ENCODE measurements at regions not wholly inside any gene's neighbourhood (a gene's known extent, or its start where the extent isn't known, plus 50 kb on each side); places are given as distances from the start of the nearest gene placed in this dataset.

DNA sequence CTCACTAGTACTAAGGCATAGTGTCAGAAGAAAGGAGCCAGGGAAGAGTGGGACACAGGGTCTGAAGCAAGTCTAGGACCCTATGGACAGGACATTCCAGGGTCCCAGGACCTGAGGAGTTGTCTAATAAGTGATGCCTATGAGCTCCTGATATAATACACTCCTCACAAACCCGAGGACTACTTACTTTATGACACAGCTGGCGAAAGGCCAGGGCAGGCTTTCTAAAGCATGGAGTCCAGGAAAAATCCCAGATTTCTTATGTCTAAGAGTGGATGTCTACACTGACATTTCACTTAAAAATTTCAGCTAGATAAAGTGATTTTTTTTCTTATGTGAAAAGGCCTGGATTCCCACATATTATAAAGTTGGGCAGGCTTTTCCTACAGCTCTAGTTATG lies 502.2 kb upstream of the SETBP1 start:
- DNase-seq = no peak

DNA sequence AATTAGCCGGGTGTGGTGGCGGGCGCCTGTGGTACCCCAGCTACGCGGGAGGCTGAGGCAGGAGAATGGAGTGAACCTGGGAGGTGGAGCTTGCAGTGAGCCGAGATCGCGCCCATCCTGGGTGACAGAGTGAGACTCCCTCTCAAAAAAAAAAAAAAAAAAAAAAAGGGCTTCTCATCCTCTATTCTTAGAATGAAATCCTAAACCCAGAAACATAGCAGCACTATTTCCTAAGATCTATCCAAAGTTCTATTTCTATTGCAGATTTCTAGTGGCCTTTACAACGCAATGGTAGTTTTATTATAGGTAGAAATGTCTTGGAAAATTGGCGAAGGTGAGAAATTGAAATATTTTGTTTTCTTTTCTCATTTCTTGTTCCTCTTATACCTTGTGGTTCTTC lies 501.0 kb upstream of the SETBP1 start:
- DNase-seq = no peak

DNA sequence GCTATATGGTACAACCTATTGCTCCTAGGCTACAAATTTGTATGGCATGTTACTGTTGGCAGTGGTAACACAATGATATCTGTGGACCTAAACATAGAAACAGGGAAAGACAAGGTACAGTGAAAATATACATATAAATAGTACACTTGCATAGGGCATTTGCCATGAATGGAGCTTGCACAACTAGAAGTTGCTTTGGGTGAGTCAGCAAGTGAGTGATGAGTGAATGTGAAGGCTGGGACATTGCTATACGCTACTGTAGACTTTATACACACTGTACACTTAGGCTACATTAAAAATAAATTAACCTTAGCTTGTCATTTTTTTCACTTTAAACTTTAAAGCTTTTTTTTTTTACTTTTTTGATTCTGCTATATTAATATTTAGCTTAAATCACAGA lies 500.0 kb upstream of the SETBP1 start:
- no peak for DNase-seq

DNA sequence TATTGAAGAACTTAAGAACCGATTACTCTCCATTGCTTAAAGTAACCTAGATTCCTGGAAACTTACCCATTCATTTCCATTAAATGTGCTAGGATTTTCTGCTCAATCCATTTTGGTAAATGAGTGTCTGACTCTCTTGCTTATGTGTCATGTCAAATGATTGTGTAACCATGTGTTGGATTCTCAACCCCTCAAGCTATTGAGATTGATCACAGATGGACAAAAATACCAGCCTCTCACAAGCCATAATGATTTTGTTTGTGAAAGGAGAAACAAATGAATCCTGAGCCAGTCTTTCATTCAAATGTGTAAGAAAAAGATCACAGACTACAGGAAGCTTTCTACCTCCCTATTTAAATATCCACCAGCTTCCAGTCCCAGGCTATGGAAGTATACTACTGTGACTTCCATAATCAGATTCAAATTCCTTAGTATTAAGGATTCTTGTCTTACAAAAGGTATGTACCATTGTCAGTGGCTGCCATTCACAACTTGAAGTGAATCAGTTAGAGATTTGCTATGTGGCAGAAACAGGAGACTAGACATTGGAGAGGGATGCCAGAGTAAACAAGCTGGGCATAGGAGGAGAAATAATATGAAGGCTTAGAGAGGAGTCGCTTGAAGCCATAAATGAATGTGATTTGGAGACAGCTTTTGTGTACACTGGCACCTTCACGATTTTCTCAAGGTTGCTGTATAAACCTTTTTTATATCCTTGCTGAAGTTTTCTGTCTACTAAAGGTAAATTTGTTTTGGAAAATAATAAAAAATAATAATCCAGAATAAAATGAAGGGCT lies 498.5 kb upstream of the SETBP1 start:
- DNase-seq = no peak

DNA sequence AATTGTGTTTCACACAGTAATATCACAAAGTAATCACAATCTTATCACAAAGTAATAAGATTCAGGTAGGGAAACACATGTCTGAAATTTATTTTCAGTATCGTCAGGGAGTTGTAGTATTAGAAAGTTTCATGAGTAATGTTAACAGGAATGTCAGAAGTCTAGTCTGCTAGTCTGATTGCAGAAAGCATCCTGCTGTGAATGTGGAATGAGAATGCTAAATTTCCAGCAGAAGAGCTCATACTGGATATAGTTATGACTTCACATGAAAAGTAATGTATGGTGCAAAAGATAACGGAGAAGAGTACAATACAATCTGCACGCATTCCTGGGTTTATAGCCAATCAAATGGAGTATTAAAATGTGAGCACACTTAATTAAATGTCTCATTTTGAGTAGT lies 494.7 kb upstream of the SETBP1 start:
- DNase-seq = no peak

DNA sequence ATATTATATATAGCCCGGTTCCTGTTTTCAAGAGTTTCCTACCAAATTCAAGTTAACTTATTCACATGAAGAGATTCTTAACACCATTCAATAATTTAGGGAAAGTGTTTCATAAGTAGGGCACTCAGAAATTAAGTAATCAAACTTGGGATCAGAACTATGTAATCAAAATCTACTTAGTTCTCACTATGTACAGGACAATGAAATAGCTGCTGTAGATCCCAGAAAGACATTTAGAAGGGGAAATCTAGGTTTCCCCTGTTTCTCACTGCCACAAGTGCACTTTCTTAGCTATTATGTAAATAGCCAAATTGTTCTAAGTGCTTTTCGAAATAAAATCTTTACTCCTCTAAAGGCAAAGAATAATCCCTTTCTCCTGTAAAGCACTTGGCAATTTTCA lies 493.6 kb upstream of the SETBP1 start:
- no peak for DNase-seq

DNA sequence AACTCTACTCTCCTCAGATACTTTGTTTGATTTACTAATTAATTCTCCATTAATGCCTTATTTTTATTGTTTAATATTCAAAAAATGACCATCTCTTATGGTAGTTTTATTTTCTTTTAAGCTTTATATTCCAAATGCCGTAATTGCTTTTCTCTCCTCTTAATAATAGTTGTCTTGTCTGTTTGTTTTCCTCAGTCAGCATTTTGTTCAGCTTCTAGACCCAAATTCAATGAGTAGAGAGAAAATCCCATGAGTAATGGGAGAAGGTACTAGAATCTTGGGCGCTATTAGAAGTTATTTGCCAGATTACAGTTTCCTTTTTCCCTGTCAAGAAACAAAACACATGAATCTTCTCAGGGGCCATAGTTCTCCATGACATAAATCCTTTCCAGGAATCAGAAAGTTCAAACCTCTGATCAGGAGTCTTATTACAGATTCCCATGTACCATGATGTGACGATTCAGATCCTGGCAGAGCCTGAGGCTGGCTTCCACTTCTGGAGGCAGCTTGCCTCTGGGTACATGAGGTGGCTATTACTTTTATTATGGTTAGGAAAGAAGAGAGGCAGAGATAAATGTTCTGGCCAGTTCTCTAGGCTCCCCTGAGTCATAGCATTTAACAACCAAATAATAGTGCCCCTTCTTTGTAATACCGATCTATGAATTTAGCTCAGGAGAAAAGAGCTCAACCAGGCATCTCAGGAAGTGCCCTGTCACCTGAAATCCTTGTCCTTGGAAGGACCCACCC lies 485.1 kb upstream of the SETBP1 start:
- no peak for DNase-seq

DNA sequence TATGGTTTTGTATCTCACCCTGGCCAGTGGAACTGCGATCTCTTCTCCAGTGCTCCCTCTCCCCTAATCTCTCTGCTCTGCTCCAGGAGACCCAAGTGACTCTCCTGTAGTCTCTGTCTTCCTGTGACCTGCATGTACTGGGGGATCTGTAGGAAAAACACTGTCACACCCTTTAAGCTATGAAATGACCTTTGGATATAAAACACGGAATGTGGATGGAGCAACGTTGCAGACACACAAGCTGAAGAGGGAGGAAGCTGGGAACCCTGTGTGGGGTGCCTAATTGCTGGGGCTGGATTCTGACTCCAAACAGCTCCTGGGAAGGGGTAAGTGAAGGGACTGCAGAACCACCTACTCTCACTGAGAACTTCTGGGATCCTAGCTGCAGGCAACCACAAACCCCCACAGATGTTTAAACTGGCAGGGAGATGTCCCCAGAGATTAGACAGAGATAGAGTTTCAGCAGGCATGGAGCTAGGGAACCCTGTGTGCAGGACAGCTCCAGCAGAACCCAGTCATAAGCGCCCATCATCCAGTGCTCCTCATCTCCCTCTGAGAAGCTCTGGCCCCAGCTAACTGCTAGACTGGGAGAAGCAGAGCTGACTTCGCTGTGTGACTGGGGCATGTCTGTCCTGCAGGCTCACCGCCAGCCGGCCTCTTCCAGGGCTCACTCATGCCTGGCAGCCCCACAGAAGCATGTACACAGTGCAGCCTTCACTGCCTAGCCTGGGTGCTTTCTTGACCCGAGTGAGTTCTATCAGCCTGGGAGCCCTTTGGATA lies 482.7 kb upstream of the SETBP1 start:
- DNase-seq = peak; percentile 58

DNA sequence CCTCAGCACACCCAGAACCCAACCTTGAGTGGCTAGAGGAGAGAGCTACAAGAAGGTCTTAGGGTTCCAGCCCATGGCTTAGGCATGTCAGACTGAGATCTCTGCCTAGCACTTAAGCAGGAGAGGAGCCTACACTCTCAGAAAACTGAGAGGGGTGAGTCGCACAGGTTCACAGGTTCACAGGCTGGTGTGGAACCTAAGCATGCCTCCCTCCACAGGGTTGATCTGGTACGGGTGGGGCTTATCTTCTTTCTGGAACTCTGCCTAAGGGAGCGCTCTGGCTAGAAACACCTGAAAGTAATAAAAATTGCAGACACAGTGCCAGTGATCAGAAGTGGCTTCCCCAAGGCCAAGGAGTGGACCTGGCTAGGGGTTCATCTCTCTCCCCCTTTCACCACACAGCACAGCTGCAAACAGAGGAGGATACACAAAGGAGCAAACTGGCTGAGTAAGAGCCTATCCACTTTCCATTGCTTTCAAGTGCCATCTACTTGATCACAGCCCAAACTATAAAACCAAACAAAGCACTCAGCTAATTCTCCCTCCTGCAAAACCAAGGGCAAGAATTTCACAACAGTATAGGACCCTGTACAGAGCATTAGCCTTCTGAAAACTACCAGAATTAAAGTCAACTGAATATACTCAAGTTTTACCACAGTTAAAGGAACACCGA lies 481.9 kb upstream of the SETBP1 start:
- peak; percentile 69 for DNase-seq

DNA sequence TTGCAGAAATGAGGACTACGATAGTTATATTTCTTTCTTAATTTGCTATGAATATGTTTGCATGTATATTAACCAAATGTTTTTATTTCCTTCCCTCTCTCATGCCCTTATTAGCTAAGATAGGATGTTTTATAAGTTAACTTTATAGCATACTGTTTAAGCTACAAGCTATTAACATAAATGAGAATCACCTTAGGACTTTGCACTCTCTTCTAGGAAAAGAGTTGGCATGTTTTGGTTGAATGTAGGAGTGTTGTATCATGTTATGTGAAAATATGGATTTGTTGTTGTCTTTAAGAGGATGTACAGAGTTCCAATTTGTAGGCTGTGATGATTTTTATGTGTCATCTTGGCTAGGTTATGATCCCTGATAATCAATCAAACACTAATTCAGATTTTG lies 467.4 kb upstream of the SETBP1 start:
- DNase-seq = no peak

DNA sequence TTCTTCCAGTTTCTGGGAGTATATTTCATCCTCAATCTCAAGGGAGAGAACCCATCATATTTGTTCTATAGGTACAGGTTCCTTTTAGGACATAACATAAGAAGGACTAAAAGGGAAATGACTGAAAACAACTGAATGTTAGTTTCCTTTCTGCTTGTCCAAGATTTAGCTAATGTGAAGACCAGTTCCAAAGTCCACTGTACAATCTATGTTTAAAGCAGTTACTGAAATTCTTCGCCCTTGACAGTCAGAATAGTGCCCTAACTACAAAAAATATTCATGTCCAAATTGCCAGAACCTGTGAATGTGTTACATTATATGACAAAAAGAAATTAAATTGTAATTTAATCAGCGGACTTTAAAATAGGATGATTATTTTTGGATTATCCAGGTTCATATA lies 466.3 kb upstream of the SETBP1 start:
- no peak for DNase-seq

DNA sequence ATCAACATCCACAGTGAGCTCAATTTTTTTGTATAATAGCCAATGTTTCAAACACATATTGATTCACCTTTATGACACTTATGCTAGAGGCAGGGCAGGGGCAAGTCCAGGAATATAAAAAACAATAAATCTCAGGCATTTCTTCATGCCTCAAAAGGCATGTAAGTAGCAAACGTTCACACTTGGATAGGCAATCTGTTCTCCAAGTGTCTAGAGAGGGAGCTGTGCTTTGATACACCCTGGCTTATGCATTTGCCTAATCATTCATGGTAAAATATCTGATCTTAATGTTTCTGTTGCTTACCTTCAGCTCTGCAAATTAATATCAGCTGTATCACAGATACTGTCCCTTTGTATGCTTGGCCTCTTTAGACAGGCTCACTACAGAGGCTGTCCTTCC lies 464.5 kb upstream of the SETBP1 start:
- no peak for DNase-seq

DNA sequence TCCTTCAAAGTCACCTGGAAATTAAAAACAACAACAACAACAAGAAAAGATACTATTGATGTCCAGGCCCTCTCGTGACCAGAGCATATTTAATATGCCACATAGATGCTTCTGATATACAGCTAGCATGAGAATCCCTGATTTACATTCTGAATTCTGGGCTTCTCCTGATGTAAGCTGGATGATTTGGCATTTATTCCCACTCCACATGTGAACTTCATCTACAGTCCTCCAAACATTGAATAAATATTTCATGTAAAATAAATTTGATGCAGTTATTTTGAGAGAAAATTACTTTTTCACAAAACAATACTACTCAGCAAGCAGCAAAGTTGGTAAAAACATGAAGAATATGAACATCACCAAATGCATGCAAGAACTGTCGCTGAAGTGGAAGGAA lies 453.2 kb upstream of the SETBP1 start:
- DNase-seq = no peak

DNA sequence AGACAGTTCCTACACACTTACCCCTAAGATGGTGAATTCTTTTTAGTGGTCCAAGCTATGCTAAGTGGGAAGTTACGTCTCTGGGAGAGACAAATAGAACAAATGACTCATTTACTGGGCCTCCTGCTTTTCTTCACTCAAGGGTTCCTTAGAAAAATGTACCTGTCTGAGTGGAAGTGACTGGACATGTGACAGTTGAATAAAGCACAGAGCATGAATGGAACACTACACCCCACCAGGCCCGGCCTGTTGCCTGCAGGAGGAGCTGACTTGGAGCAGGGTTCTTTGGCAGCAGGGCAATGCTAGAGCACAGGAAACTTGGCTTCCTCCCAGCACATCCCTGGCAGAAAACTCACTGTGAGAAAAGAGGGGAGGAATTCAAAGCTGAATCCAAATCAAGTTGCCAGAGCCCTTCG lies 451.0 kb upstream of the SETBP1 start:
- DNase-seq = peak; percentile 90

DNA sequence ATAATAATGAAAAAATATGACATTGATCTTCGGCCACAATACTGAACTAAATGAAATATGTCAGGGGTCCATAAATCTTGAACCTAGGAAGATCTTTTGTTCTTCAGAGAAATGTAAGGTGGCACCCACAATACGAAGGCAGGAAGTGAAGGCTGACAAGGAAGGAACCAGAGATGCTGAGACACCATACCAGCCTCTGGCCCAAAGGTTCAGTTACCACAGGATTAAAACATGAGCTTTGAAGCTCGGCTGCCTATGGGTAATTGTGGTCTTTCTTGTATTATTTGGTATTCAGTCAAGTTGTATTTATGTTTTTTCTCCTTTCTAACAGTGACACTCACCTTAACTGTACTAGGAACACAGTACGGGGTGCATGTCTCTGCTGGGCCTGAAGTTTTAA lies 448.8 kb upstream of the SETBP1 start:
- DNase-seq = no peak

DNA sequence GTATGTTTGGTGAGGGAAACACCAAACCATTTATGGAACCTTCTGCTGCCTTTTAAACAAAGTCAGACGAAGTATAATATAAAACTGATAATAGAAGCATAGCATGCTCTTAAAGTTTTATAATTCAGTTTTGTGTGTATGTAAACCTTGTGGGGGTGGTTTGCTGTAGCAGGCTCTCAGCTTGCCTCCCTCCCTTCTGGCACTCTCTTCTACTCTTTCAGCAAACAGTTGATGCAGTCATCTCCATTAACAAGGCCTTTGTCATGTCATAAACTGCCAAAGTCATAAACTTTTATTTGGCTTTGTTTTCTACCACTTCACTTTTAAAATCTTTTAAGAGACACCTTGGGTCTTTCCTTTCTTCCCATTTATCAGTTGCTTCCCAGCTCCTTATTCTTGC lies 448.2 kb upstream of the SETBP1 start:
- DNase-seq = no peak

DNA sequence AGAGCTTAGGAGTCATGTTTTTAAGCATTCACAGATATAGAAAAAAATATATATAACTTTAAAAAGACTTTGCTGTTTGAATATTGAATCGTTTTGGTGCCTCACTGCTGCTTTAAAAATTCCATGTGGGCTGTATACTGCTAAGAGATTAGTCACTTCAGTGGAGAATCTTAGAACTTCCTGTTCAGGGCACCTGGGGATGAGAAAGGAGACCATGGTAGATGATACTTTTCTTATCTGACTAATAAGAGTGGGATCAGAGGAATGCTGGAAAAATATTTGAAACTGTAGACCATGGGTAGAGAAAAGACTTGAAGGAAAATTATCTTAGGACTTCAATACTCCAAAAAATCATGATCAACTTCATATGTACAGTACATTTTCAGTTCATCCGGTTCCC lies 442.2 kb upstream of the SETBP1 start:
- no peak for DNase-seq

DNA sequence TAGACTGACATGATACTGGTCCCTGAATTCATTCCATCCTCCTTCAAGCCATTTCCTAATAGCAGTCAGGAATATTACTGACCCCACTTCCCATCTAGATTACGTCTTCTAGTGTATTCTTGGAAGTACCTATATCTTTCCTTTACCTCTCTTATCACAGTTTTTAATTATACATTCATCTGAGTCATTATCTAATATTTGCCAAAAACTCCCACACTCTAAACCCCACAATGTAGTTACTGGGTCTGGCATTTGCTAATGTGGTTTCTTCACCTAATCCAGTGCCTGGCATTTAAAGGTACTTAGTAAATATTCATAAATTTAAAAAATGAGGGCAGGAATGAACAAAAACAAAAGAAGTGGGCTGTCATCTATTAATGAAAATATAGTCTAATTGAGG lies 441.8 kb upstream of the SETBP1 start:
- DNase-seq = no peak

DNA sequence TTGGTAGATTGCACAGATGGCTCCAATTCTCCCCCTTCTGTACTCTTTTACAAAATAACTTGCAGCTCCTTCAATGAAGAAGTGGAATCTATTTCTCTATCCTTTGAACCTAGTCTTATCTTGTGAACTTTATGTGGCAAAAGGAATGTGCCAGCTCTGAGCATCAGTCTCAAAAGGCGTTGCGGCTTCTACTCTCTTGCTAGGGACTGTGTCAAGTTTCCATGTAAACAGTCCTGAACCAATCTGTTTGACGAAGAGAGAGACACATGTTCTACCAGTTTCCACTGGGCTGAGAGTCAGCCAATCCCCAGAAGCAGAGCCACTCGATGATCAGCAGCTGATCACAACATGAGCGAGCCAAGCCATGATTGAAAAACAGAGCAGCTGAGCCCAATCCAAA lies 439.7 kb upstream of the SETBP1 start:
- no peak for DNase-seq

DNA sequence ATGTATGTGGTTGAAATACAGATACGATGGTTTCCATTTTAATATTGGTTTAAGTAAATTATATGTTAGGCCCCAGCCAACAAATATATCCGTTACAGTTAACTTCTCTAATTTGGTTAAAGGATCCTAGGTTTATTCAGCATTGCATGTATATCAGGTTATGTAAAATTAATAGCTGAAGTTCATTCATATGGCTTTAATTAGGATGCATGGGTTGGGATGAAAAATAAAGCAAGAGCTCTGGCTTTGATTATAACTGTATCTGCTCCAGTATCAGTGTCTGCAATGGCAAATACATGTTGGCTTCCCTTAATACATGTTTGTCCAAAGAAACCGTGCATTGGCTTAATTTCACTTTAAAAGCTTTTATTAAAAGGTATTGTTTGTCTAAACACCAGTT lies 435.7 kb upstream of the SETBP1 start:
- DNase-seq = no peak

DNA sequence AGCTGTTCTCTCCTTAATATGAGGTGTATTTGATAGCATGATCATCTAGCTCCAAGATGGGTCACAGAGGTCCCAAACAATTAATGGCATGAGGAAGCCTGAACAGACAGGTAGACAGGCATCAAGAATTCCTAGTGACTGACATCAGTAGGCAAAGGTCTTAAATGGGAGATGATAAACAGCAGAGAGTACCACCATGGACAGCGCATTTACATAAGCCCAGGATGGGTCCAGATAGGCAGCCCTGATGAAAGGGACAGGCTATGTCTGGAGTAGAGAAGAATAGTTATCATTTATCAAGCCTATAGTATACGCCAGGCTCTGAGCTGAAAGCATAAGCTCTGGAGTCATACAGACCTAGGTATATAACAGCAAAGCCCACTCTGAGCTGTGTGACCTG lies 434.7 kb upstream of the SETBP1 start:
- DNase-seq = peak; percentile 60

DNA sequence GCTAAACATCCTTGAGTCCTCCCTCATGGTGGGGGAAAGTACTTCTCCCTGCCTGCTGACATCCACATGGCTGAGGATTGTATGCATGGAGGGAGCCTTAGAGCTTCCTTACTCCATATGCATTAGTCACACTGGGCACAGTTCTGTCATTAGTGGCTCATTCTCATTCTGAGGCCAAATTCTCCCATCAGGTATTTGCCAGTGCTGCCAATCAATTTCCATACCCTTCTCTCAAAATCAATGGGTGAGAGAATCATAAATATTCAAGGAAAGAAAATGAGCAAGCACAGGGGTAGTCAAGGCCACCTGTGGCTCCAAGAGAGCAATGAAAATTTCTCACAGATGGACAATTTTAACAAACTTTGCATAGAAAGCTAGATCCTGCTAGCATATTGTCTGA lies 422.6 kb upstream of the SETBP1 start:
- DNase-seq = no peak

DNA sequence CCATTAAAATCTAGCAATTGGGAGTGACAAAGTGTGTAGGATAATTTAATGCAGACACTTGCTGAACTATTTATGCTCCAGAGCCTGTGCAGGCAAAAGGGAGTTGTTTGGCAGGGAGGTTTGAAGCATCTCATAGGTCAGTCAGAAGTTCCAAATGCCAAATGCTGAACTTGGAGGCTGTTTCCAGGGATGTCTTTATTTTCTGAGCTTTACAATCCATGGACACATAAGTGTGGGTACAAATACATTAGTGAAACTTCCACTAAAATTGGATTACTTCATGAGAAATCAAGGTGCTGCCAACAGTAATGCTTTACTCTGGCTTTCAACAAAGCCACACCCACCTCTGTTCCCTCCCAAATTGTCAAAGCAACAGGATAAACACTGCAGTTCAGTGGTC lies 422.1 kb upstream of the SETBP1 start:
- no peak for DNase-seq

Measured in islet precursor cell (in vitro differentiated cells).